ENCODE measurements at regions not wholly inside any gene's neighbourhood (a gene's known extent, or its start where the extent isn't known, plus 50 kb on each side); places are given as distances from the start of the nearest gene placed in this dataset.
"Not testable (repeated sequence)": the region's sequence is repeated elsewhere in the genome, so short reads cannot be mapped to it uniquely, and the experiment has no call there.

- 80% methylated on average over 6 of the region's 13 CpGs; no CpG with 5 or more reads in 1 of the 2 donors for WGBS, 2 donors
- not testable (repeated sequence) for H3K27me3 ChIP-seq; H3K4me1 ChIP-seq; DNase-seq (ENCODE audit: low spot score in 2 of 2); H3K27ac ChIP-seq; H3K36me3 ChIP-seq; H3K4me3 ChIP-seq; H3K9me3 ChIP-seq
Observed at GRCh38 chr16:16526998-16527397, 148.1 kb downstream of the NPIPA7 start.

GRCh38 chr16:16530744-16531143 lies 151.8 kb downstream of the NPIPA7 start:
- not testable (repeated sequence) for H3K27me3 ChIP-seq; H3K27ac ChIP-seq; H3K4me3 ChIP-seq; H3K9me3 ChIP-seq; H3K36me3 ChIP-seq; DNase-seq (ENCODE audit: low spot score in 2 of 2); H3K4me1 ChIP-seq
- 0 to 25% methylated on average over 1 to 2 of the region's 5 CpGs for WGBS, 2 donors

GRCh38 chr16:16535565-16535964 lies 156.6 kb downstream of the NPIPA7 start:
- DNase-seq (ENCODE audit: low spot score in 2 of 2); H3K4me3 ChIP-seq; H3K9me3 ChIP-seq; H3K36me3 ChIP-seq; H3K4me1 ChIP-seq; H3K27ac ChIP-seq; H3K27me3 ChIP-seq: not testable (repeated sequence)
- WGBS, 2 donors, result 60% methylated on average over 3 of the region's 4 CpGs; no CpG with 5 or more reads in 1 of the 2 donors

- DNase-seq (ENCODE audit: low spot score in 2 of 2); H3K4me1 ChIP-seq; H3K9me3 ChIP-seq; H3K27ac ChIP-seq; H3K4me3 ChIP-seq; H3K36me3 ChIP-seq; H3K27me3 ChIP-seq: not testable (repeated sequence)
- WGBS, 2 donors, result 85 to 87% methylated on average over 3 of the region's 3 CpGs
Observed at GRCh38 chr16:16536151-16536550, 157.2 kb downstream of the NPIPA7 start.

- not testable (repeated sequence) for H3K4me3 ChIP-seq; H3K27ac ChIP-seq; H3K9me3 ChIP-seq; H3K4me1 ChIP-seq; DNase-seq (ENCODE audit: low spot score in 2 of 2); H3K36me3 ChIP-seq; H3K27me3 ChIP-seq
- WGBS, 2 donors, result 38 to 49% methylated on average over 3 of the region's 3 CpGs
Observed at GRCh38 chr16:16549710-16550109, 170.8 kb downstream of the NPIPA7 start.

DNA sequence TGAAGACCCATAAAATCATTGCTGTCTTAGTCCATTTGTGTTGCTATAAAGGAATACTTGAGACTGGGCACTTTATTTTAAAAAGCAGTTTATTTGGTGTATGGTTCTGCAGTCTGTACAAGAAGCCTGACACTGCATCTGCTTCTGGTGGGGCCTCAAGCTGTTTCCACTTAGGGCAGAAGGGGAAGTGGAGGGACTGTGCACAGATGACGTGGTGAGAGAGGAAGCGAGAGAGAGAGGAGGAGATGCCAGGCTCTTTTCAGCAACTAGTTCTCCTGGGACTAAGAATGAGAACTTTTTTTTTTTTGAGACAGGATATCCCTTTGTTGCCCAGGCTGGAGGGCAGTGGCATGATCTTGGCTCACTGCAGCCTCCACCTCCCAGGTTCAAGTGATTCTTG lies 171.9 kb downstream of the NPIPA7 start:
- 41 to 55% methylated on average over 2 of the region's 2 CpGs for WGBS, 2 donors
- not testable (repeated sequence) for H3K4me1 ChIP-seq; H3K4me3 ChIP-seq; H3K9me3 ChIP-seq; DNase-seq (ENCODE audit: low spot score in 2 of 2); H3K27ac ChIP-seq; H3K36me3 ChIP-seq; H3K27me3 ChIP-seq

DNA sequence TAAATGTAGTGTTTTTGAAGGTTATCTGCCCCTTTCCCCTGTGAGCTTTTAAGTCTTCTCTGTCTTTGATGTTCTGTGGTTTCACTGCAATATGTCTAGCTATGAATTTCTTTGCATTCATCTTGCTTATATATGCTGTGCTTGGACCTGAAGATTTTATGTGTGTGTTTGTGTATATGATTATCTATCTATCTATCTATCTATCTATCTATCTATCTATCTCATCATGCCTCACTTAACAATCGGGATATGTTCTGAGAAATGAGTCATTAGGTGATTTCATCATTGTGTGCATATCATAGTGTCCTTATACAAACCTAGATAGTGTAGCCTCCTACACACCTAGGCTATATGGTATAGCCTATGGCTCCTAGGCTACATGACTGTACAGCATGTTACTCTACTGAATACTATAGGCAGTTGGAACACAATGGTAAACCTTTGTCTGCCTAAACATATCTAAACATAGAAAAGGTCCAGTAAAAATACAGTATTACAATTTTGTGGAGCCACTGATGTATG lies 173.9 kb downstream of the NPIPA7 start:
- 84 to 100% methylated on average over 1 of the region's 1 CpG for WGBS, 2 donors
- H3K36me3 ChIP-seq; H3K4me1 ChIP-seq; H3K4me3 ChIP-seq; H3K9me3 ChIP-seq; H3K27me3 ChIP-seq; H3K27ac ChIP-seq; DNase-seq (ENCODE audit: low spot score in 2 of 2): not testable (repeated sequence)

DNA sequence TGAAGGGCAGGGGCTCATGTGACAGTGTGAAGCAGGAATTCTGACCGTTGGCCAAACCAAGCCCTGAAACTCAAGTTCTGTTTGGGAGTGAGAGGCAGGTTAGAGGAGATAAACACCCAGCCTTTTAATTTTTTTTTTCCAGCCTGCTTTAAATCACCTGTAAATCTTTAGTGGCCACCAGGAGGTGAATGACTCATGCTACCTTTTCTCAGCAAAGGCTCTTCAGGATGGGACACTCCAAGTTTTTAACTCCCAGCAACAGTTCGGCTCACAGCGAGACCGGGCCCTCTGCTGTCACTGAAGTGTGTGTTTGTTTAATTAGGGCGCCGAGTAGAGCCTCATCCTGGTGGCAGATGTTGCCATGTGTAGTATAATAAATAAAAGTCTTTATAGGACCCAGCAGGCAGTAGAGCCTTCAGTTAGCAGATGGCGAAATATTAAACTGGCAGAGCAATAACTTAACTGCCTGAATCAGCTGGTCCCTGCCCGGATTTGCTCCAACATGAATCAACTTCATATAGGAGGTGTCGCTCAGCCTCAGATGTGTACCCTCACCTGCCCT lies 180.3 kb downstream of the NPIPA7 start:
- 63 to 78% methylated on average over 5 to 6 of the region's 9 CpGs for WGBS, 2 donors
- not testable (repeated sequence) for H3K4me1 ChIP-seq; H3K4me3 ChIP-seq; DNase-seq (ENCODE audit: low spot score in 2 of 2); H3K9me3 ChIP-seq; H3K27me3 ChIP-seq; H3K27ac ChIP-seq; H3K36me3 ChIP-seq

DNA sequence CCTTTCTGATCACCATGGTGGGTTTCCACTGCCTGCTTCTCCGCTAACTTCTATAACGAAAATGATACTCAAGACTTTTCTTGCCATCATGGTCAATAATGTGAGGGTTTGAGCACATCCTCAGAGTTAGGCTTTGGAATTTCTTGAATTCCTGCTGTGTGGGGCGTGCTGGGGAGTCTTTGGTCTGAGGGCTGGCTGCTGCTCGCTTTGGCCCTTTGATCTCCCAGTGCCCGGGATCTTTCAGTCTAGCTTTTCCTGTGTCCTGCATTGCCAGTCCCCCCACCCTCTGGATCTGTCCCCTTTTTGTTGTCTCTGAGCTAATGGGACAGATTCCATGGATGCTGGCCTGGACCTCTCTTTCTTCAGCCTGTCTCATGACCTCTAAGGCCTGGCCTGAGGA lies 182.6 kb downstream of the NPIPA7 start:
- 38 to 41% methylated on average over 5 of the region's 5 CpGs for WGBS, 2 donors

GRCh38 chr16:16563962-16564361 lies 185.0 kb downstream of the NPIPA7 start:
- not testable (repeated sequence) for DNase-seq (ENCODE audit: low spot score in 2 of 2); H3K4me1 ChIP-seq; H3K9me3 ChIP-seq; H3K4me3 ChIP-seq; H3K36me3 ChIP-seq; H3K27ac ChIP-seq; H3K27me3 ChIP-seq
- 36% methylated on average over 1 of the region's 5 CpGs; no CpG with 5 or more reads in 1 of the 2 donors for WGBS, 2 donors

More for the DNA sequence above, 182.6 kb downstream of the NPIPA7 start:
- not testable (repeated sequence) for DNase-seq (ENCODE audit: low spot score in 2 of 2); H3K9me3 ChIP-seq; H3K4me3 ChIP-seq; H3K27ac ChIP-seq; H3K27me3 ChIP-seq; H3K4me1 ChIP-seq; H3K36me3 ChIP-seq

- not testable (repeated sequence) for H3K9me3 ChIP-seq; DNase-seq (ENCODE audit: low spot score in 2 of 2); H3K4me3 ChIP-seq; H3K36me3 ChIP-seq; H3K4me1 ChIP-seq; H3K27ac ChIP-seq; H3K27me3 ChIP-seq
- no CpG with 5 or more reads among the region's 7 CpGs for WGBS, 2 donors
Observed at GRCh38 chr16:16565326-16565725, 186.4 kb downstream of the NPIPA7 start.

DNA sequence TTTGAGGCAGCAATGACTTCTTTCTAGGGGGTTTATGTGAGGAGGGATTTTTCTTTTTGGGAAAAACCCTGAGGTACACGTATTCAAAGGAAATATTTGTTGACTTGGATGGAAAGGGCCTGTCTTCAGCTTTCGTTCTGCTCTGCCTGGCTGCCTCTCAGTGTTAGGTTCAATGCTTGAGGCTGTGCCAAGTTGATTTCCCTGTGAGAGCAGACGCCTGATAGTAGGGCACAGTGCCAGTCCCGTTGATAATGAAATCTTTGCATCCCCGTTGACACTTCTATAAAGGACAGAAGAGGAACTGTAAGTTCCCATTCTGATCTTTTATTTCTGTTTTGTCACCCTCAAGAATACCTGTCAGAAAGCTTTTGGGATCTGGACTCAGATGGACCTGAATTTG lies 191.1 kb downstream of the NPIPA7 start:
- H3K36me3 ChIP-seq; H3K27ac ChIP-seq; DNase-seq (ENCODE audit: low spot score in 2 of 2); H3K27me3 ChIP-seq; H3K4me1 ChIP-seq; H3K9me3 ChIP-seq; H3K4me3 ChIP-seq: not testable (repeated sequence)
- WGBS, 2 donors, result 37 to 40% methylated on average over 5 of the region's 5 CpGs

DNA sequence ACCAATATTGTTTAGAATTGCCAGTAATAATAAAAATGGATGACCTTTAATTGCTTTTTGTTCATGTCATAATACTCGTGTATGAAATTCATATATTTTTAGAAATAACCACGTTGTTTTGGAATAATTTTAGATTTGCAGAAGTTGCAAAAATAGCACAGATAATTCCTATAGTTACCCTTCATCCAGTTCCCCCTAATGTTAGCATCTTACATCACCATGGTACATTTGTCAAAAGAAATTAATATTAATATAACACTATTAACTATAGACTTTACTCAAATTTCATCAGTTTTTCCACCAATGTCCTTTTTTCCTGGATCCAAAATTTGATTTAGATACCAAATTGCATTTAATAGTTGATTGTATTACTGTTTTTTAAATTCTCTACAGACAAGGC lies 191.9 kb downstream of the NPIPA7 start:
- H3K36me3 ChIP-seq; H3K9me3 ChIP-seq; DNase-seq (ENCODE audit: low spot score in 2 of 2); H3K27ac ChIP-seq; H3K4me3 ChIP-seq; H3K27me3 ChIP-seq; H3K4me1 ChIP-seq: not testable (repeated sequence)
- 48 to 71% methylated on average over 2 of the region's 2 CpGs for WGBS, 2 donors

DNA sequence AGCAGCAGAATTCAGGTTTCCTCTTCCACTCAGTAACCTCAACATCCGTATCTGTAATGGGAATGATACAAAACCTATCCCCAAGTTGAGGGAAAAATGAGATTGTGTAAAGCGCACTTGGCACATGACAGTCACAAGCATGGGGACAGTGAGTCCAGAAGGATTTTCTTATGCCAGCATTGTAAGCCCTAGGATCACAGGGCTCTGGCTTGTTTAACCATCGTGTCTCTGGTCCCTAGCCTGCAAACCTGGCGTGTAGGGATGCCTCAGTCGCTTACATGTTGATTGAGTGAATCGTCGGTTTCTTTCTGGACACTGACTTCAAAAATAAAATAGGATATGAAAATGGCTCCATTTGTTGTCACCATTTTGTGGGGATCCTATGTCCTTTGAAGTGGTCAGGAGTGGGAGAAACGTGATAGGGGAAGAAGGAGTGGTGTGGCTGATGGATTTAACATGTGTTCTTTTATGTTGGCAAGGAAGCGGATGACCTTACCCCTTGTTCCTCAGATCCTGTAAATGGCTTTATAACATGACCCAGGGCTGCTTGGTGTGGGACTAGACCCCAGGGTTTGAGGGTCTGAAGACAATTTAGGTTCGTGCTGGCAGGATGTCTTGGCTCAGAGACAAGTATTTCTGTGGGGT lies 193.3 kb downstream of the NPIPA7 start:
- not testable (repeated sequence) for H3K9me3 ChIP-seq; H3K27ac ChIP-seq; H3K27me3 ChIP-seq; H3K4me3 ChIP-seq; DNase-seq (ENCODE audit: low spot score in 2 of 2); H3K36me3 ChIP-seq; H3K4me1 ChIP-seq
- 64 to 93% methylated on average over 2 to 3 of the region's 10 CpGs for WGBS, 2 donors
